ENCODE measurements at regions not wholly inside any gene's neighbourhood (a gene's known extent, or its start where the extent isn't known, plus 50 kb on each side); places are given as distances from the start of the nearest gene placed in this dataset.

DNA sequence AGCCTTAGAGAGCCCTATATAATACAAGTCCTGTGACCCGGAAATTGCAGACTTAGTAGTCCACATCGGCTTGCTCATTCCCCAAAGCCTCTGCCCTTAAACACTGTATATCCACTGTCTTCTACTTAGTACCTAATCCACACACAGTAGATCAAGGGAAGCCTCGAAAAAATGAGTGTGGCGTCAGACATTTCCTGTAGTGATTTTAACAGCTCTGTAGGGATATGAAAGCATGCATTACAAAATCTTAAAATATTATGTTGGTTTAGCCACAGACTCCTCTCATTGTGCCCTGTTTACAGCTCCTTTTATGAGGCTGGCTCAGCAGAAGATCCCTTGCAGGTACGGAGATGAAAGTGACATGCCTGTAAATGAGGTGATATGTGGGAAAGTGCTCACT, 416.3 kb downstream of the LIG4 start:
- TF ChIP-seq CTCF (IDR thresholded peaks at IDR 0.05), result no peak
- TF ChIP-seq POLR2A (IDR thresholded peaks at IDR 0.05), result no peak
